ENCODE measurements at regions not wholly inside any gene's neighbourhood (a gene's known extent, or its start where the extent isn't known, plus 50 kb on each side); places are given as distances from the start of the nearest gene placed in this dataset.

- TF ChIP-seq RAD21 (IDR thresholded peaks at IDR 0.05; ENCODE audit: low read depth) (no peak), CEBPB (IDR thresholded peaks at IDR 0.05) (no peak), EP300 (IDR thresholded peaks at IDR 0.05; ENCODE audit: borderline replicate concordance) (no peak), EGR1 (IDR thresholded peaks at IDR 0.05) (no peak), TCF12 (IDR thresholded peaks at IDR 0.05; ENCODE audit: low read depth) (no peak)
- TF ChIP-seq, protein P1, sequence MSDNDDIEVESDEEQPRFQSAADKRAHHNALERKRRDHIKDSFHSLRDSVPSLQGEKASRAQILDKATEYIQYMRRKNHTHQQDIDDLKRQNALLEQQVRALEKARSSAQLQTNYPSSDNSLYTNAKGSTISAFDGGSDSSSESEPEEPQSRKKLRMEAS (IDR thresholded peaks at IDR 0.05), result no peak
- TF ChIP-seq, protein P2, sequence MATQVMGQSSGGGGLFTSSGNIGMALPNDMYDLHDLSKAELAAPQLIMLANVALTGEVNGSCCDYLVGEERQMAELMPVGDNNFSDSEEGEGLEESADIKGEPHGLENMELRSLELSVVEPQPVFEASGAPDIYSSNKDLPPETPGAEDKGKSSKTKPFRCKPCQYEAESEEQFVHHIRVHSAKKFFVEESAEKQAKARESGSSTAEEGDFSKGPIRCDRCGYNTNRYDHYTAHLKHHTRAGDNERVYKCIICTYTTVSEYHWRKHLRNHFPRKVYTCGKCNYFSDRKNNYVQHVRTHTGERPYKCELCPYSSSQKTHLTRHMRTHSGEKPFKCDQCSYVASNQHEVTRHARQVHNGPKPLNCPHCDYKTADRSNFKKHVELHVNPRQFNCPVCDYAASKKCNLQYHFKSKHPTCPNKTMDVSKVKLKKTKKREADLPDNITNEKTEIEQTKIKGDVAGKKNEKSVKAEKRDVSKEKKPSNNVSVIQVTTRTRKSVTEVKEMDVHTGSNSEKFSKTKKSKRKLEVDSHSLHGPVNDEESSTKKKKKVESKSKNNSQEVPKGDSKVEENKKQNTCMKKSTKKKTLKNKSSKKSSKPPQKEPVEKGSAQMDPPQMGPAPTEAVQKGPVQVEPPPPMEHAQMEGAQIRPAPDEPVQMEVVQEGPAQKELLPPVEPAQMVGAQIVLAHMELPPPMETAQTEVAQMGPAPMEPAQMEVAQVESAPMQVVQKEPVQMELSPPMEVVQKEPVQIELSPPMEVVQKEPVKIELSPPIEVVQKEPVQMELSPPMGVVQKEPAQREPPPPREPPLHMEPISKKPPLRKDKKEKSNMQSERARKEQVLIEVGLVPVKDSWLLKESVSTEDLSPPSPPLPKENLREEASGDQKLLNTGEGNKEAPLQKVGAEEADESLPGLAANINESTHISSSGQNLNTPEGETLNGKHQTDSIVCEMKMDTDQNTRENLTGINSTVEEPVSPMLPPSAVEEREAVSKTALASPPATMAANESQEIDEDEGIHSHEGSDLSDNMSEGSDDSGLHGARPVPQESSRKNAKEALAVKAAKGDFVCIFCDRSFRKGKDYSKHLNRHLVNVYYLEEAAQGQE (IDR thresholded peaks at IDR 0.05; ENCODE audit: low read depth), result no peak
Measured at GRCh38 chr1:71304125-71304524, 223.3 kb upstream of the ZRANB2 start.
